Tibial nerve (tissue), 4 donors: ENCODE measurements at regions not wholly inside any gene's neighbourhood (a gene's known extent, or its start where the extent isn't known, plus 50 kb on each side); places are given as distances from the start of the nearest gene placed in this dataset.

Source experiments
- EP300 ChIP-seq, 2 donors: sonication (generic); formaldehyde crosslinking; IDR thresholded peaks; one replicate each; pipeline ENCODE4 v1.6.1; 2017; ENCODE audit warnings: antibody characterized with exemption in 2 of 2, mild to moderate bottlenecking in 1 of 2
- POLR2A ChIP-seq, 2 donors: fragments of 450-650 bp; IDR thresholded peaks; one replicate each; pipeline ENCODE4 v1.6.1; 2017; ENCODE audit warnings: antibody characterized with exemption in 2 of 2, mild to moderate bottlenecking in 2 of 2, moderate library complexity in 2 of 2
- TF ChIP-seq, protein P1 (sequence below), 5 experiments: fragments of 200-600 bp in 3 of 5; fragments of 450-650 bp in 2 of 5; sonication (generic) in 3 of 5; IDR thresholded peaks; one replicate each; pipeline ENCODE4 v1.5.1; 2016 to 2019; ENCODE audit warnings: antibody characterized with exemption in 5 of 5, mild to moderate bottlenecking in 3 of 5, moderate library complexity in 2 of 5

DNA sequence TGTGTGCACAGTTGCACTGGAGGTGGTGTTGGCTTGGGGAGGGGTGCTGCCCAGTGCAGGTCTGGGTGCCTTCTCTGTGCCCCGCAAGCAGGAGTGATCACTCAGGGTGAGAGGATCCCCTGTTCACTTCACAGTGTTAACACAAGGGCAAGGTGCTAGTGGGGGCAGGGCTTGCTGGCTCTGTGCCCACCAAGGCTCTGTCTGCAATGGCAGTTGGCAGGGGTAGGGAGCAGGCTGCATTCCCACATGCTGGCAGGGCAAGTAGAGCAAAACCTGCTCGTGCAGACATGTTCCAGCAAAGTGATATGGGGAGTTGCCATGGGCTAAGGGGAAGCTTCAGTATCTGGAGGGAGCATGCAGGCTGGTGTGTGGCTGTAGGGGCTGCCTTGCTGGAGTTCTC, 428.0 kb downstream of the ZNF674 start:
- TF ChIP-seq POLR2A (IDR thresholded peaks at IDR 0.05) (no peak), EP300 (IDR thresholded peaks at IDR 0.05) (no peak)
- TF ChIP-seq, protein P1, sequence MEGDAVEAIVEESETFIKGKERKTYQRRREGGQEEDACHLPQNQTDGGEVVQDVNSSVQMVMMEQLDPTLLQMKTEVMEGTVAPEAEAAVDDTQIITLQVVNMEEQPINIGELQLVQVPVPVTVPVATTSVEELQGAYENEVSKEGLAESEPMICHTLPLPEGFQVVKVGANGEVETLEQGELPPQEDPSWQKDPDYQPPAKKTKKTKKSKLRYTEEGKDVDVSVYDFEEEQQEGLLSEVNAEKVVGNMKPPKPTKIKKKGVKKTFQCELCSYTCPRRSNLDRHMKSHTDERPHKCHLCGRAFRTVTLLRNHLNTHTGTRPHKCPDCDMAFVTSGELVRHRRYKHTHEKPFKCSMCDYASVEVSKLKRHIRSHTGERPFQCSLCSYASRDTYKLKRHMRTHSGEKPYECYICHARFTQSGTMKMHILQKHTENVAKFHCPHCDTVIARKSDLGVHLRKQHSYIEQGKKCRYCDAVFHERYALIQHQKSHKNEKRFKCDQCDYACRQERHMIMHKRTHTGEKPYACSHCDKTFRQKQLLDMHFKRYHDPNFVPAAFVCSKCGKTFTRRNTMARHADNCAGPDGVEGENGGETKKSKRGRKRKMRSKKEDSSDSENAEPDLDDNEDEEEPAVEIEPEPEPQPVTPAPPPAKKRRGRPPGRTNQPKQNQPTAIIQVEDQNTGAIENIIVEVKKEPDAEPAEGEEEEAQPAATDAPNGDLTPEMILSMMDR (IDR thresholded peaks at IDR 0.05): no peak
